ENCODE measurements at regions not wholly inside any gene's neighbourhood (a gene's known extent, or its start where the extent isn't known, plus 50 kb on each side); places are given as distances from the start of the nearest gene placed in this dataset.
"Not testable (repeated sequence)": the region's sequence is repeated elsewhere in the genome, so short reads cannot be mapped to it uniquely, and the experiment has no call there.

DNA sequence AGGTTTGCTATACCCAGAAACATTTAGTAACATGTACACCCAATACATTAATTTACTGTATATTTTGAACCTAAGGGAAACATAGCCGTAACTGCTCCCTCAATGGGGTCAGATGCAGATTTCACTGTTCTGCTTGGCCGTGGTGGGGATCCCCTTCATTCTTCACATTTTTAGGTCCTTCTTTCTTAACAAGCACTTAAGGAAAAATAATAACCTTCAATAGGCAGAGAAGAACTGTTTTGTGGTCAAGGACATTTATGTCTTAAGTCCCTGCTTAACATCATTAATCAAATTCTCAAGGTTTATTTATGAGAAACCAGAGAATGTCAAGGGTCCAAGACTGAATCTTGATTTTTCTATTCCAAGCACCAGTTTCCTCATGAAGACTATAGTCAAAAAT lies 592.1 kb upstream of the ANKRD30A start:
- no peak for DNase-seq (ENCODE audit: low read depth, low spot score)
- H3K4me3 ChIP-seq (ENCODE audit: low read length), result no peak overlapping the region

DNA sequence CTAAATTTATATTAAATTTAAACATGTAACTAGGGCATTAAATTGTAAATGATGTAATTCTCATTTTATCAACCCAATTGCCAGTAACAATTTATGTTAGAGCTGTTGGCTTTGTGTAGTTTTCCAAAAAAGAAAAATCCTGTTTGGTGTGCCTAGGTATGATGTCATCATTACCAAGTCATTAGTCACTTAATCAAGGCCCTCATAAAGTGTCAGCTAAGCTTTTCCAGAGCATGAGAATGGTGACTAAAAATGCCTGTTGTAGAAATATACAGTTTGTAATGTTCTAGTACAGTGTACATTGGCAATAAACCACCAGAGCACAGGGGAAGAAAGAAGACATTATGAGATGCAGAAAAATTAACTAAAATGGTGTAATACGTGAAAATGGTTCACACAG lies 593.8 kb upstream of the ANKRD30A start:
- DNase-seq (ENCODE audit: low read depth, low spot score), result no peak
- no peak overlapping the region for H3K4me3 ChIP-seq (ENCODE audit: low read length)

DNA sequence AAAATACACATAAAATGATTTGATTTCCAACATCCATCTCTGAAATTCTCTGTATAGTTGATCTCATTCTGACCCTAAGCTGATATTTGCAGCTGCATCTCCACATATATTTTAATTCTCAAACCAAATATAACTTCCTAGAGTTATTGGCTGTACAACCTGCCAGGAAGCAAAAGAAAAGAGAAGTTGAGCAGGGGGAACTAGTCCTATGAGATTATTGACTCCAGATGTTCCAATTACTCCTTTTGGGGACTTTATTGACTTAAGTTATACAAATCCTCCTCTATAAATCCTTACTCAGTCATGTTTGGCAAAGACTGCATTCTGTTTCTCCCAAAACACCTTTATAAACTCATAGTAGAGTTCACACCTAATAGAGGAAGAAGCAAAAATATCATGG lies 599.4 kb upstream of the ANKRD30A start:
- no peak overlapping the region for H3K4me3 ChIP-seq (ENCODE audit: low read length)
- DNase-seq (ENCODE audit: low read depth, low spot score), result no peak

DNA sequence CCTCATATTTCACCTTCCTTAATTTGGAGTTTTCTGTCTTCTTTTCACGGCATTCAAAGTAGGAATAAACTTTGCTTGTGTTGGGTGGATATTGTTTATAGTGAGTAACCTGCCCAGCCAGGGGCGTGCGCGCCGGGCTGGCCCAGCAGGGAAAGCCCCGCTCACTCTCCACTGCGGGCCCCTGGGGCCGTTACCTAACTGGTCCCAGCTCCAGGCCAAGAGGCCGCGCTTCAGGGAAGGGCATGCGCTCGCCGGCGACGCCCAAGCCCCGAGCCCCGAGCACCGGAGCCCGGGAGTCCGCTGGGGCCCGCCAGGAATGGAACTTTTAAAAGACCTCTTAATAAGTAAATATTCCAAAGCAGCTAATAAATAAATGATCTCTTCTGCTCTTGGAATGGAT lies 601.3 kb upstream of the ANKRD30A start:
- not testable (repeated sequence) for DNase-seq (ENCODE audit: low read depth, low spot score); H3K4me3 ChIP-seq (ENCODE audit: low read length)

DNA sequence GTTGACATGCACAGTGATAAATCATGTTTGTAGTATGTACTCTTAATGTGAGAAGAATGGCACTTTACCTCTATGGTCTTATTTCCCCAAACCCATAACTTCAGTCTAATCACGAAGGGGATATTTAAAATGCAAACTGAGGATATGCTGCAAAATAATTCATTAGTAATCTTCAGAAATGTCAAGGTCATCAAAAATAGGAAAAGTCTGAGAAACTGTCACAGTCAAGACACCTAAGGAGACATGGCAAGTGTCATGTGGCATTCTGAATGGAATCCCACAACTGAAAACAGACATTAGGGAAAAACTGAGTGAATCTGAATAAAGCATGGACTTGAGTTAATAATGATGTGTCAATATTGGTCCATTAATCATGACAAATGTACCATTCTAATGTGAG lies 605.5 kb upstream of the ANKRD30A start:
- DNase-seq (ENCODE audit: low read depth, low spot score), result no peak
- no peak overlapping the region for H3K4me3 ChIP-seq (ENCODE audit: low read length)

DNA sequence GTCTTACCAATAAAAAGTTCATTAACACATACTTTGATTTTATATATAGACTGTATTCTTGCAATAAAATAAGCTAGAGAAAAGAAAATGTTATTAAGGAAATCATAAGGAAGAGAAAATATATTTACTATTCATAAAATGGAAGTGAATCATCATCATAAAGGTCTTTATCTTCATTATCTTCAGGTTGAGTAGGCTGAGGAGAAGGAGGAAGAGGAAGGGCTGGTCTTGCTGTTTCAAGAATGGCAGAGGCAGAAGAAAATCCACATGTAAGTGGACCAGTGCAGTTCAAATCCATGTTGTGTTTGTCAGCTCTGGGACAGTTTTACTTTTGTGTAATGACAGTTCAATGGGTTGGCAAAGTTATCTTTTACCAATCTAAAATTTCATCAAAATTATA lies 609.1 kb upstream of the ANKRD30A start:
- H3K4me3 ChIP-seq (ENCODE audit: low read length), result no peak overlapping the region
- no peak for DNase-seq (ENCODE audit: low read depth, low spot score)

DNA sequence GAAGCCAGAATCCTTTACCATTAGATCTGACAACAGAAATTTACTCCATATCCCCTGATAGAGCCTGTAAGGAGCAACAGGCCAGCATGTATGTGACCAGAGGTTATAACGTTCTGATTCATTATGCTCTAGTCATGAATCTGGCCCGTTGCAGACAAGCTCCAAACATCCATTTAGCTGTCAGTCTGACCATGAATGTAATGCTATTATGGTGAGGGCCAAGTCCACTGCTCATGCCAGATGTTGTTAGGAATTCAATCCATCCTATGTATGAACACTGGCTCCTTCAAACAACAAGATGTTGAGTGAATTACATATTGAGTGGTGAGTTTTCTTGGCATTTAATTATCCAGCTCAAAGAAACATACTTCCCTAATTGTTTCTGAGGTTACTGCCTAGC lies 610.1 kb upstream of the ANKRD30A start:
- no peak for DNase-seq (ENCODE audit: low read depth, low spot score)
- no peak overlapping the region for H3K4me3 ChIP-seq (ENCODE audit: low read length)

DNA sequence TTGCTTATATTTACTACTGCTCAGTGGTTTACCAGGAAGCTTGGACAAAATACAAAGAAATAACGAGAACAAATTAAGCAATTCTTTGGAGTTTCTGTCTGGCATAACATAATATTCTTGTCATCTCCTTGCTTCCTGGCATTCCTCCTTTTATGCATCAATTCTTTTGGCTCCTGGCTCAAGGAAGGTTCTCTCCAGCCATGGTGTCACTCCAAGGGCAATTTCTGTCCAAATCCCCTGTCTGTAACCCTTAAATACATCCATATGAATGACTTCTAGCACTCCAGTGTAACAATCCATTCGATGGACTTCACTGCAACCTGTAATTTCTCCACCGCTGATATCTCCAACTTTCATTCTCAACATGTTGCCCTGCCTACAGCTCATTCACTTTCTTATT lies 617.7 kb upstream of the ANKRD30A start:
- H3K4me3 ChIP-seq (ENCODE audit: low read length), result no peak overlapping the region
- no peak for DNase-seq (ENCODE audit: low read depth, low spot score)

DNA sequence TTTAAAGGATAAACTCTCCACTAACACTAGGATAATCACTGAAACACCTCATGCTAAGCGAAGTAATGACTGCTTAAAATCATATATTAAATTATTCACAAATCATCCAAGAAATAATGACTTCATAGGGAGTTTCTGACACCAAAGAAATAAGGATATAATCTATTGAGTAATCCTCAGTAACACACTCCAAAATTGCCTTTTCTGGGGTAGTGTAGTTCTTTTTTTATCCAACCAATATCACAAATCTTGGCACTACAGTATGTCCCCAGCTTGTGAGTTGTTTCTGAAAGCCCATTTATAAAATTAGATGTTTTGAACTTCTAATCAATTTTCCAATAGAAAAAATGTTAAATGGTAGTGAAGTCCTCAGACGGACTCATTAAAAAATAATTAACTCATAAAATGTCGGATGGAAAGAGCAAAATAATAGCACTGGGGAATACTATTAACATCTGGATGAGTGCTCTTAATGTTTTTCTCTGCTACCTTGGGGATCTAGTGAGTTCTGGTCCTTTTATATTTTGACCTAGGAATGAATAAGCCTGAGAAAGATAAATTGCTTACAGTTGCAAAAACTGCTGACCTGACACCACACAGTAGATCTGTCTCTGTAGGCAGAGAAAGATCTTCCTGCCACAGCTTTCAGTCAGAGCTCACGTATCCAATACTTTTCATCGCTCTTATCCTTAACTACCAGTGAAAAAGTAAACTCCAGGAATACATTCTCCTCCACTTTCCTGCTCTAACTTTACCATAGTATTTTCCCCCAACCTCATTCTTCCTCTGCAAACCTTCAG lies 618.5 kb upstream of the ANKRD30A start:
- DNase-seq (ENCODE audit: low read depth, low spot score), result no peak
- H3K4me3 ChIP-seq (ENCODE audit: low read length), result no peak overlapping the region

DNA sequence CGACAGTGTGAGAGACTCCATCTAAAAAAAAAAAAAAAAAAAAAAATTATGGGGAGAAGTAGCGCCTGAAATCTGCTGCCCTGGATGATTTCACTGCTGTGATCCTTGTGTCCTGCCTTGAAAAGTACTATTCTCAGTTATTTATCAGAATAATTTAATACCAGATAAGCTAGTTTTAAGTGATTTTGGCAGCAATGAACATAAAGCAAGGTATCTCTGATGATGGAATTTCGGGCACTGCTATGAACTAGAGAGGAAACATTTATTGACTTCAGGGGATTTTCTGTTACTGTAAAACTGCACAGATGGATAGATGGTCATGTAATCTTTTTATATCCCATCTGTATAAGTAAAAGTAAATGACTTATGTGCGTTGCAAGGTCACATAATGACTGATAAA lies 619.1 kb upstream of the ANKRD30A start:
- H3K4me3 ChIP-seq (ENCODE audit: low read length), result no peak overlapping the region
- DNase-seq (ENCODE audit: low read depth, low spot score), result no peak

DNA sequence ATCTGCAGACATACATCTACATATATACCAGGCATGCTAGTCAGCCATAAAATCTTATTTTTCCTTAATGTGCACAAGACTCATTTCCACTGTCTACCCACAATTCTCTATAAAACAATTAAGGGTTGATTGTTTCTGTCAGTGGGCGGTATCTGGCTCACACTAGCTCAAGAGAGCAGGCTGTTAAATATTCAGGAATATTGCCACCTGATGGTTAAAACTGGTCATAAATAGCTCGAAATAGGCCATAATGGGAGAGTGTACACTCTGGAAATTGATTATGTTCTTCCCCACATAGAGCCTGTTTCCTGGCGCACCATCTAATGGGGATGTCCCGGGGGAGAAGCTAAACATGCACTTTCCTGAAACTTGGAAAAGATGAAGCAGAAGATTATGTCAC lies 620.6 kb upstream of the ANKRD30A start:
- DNase-seq (ENCODE audit: low read depth, low spot score), result no peak
- H3K4me3 ChIP-seq (ENCODE audit: low read length), result no peak overlapping the region

DNA sequence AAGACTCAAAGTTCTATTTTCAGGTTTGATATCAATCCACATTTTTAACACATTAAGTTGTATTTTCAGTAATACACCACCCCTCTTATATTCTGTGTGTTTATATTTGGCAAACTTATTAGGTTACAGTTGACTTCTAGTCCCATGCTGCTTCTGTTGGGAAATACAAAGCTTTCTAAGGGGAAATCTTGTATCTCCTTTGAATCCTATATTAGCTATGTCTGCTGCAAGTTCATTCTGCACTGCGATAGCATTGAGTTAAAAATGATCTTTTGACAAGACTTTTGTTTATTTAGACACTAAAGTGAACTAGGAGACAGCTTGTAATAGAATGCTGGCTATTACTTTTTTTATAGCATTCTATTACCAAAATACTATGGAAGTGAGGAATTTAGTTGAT lies 625.1 kb upstream of the ANKRD30A start:
- DNase-seq (ENCODE audit: low read depth, low spot score), result no peak
- no peak overlapping the region for H3K4me3 ChIP-seq (ENCODE audit: low read length)

DNA sequence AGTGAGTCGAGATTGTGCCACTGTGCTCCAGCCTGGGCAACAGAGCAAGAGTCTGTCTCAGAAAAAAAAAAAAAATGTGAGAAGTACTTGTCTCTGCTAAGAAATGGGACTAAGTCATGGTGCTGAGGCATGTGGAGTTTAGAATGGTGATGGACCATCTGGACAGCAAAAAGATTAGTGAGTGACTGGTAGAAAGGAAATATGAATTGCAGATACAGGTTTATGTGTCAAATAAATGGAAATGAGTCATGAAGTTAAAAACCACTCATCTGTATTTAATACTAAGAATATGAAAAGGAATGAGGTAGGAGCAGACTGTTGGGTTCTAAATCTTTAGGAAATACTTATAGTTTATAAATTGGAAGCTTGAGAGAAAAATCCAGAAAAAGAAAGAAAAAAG lies 625.7 kb upstream of the ANKRD30A start:
- DNase-seq (ENCODE audit: low read depth, low spot score), result no peak
- H3K4me3 ChIP-seq (ENCODE audit: low read length), result no peak overlapping the region

DNA sequence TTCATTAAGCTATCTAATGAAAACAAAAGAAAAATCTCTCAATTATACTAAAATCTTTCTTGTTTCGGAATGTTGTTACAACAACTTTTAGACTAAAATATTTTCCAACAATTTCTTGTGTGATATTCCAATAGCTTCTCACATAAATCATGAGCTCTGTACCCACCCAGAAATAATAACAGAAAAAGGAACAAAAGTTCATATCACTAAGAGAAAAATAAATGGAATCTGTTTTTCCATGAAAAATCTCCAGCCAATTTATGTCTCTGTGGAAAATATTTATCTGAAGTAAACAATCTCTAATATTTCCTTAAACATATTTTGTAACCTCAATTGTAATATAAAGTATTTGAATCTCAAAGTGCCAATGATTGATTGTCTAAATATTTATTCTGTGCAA lies 628.6 kb upstream of the ANKRD30A start:
- no peak for DNase-seq (ENCODE audit: low read depth, low spot score)

DNA sequence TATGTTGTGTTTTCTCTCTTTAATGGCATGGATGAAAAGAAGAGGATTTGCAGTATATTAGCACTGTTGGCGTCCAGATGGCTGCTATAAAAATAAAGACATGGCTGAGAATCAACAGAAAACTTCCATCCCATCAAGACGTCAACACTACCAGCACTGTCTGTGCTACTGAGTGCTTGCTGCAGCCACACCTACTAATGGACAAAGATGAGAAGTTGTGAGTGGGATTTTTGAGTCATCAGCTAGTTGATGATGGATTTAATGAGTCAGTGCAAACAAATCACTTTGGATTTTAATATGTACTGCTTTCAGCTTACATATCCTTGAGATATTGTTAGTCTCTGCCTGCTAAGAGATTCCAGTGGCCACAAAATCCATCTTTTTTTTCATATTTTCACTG lies 631.0 kb upstream of the ANKRD30A start:
- DNase-seq (ENCODE audit: low read depth, low spot score), result no peak
- no peak overlapping the region for H3K4me3 ChIP-seq (ENCODE audit: low read length)

More for the DNA sequence above, 628.6 kb upstream of the ANKRD30A start:
- H3K4me3 ChIP-seq (ENCODE audit: low read length), result no peak overlapping the region

DNA sequence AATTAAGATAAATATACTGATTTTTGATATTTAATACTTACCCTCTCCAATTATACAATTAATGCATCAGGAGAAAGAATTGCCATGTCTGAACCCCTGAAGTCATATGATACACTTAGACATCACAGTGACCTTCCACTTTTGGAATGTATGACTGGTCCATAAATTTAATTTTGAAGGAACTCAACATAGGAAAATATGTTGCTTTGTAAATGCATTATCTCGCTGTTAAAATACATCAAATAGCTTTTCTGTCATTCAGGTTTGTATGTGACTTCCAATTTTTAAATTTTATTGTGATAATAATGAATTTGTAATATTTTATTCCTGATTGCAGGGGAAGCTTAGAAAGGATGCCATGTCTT lies 631.9 kb upstream of the ANKRD30A start:
- no peak overlapping the region for H3K4me3 ChIP-seq (ENCODE audit: low read length)
- no peak for DNase-seq (ENCODE audit: low read depth, low spot score)

DNA sequence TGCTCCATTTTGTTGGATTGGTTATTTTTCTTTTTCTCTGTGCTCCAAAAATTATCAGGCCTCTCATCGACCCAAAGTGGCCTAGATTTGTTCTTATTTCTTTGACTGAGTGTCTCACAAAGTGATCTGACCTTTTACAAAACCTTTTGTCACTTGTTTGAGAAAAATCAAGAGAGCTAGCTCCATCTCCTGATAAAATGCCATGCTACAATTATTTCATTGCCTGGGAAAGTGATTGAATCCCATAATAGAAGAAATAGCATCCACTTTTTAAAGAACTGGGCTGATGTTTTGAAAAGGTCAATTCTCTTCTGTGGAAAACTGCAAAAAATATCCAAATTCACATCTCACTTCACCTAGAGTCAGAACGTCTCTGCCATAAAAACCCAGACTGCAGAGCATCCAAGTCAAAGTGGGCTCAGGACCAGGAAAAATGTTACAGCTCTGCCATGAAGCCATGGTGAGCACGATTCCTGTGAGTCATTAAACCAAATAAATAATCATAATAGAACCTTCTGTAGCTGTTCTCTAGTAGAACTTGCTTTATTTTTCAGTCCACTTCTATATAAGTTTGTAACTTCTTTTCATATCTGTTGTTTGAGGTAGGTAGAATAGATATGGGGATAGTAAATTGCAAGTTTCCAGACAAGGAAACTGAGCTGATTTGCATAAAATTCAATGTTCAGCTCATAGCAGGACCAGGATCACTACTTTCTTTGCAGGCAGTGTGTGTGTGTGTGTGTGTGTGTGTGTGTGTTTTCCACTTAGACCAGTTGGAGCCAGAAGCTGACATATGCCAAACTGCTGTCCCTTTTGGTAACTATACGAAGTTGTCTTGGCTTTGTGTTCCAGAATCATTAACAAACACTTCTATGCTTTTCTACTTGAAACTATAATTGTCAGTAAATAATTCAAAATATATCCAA lies 632.5 kb upstream of the ANKRD30A start:
- no peak overlapping the region for H3K4me3 ChIP-seq (ENCODE audit: low read length)
- no peak for DNase-seq (ENCODE audit: low read depth, low spot score)

DNA sequence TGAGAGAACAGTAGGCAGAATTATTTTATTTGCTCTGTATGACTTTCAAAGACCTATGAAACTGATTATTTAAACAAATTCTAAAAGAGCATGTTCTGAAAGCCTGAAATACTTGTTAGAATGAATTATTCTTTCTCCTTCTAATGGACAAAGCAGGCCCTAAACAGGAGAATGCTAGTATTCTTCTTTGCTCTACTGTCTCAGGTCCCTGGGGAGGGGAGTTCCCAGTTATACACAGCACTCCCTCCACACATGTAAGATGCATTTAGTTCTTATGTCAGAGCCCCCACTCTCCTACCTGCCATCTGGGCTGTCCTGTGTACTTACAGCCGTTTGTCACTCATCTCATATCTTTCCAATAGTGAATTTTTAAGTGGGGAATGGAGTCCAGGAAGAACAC lies 633.5 kb upstream of the ANKRD30A start:
- DNase-seq (ENCODE audit: low read depth, low spot score), result no peak
- H3K4me3 ChIP-seq (ENCODE audit: low read length), result no peak overlapping the region

DNA sequence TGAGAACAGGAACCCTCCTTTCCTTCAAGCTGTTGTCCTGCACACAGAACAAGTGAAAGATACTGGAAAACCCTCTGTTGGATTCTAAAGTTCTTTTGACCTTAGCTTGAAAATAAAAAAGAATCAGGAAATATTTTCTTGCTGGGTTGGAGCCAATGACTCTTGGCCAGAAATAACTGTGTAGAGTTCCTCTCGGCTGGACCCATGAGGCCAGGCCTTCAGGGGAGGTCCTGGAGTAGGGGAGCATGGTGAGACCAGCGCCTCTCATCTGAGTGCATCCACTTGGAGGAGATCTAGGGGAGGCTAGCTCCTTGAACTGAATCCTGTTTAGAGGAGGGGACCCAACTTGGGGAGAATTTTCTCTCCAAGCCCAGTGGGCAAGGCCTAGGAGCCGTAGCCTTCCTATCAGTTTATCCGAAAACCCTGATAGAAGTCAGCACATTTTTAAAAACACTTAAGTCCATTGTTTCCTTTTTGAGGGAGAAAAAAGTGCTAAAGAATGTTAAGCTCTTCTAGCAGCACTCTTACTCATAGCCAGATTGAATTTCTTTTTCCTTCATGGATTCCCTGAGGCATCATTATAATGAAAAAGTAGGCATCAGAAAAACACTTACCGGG lies 635.7 kb upstream of the ANKRD30A start:
- no peak for DNase-seq (ENCODE audit: low read depth, low spot score)
- H3K4me3 ChIP-seq (ENCODE audit: low read length), result no peak overlapping the region

DNA sequence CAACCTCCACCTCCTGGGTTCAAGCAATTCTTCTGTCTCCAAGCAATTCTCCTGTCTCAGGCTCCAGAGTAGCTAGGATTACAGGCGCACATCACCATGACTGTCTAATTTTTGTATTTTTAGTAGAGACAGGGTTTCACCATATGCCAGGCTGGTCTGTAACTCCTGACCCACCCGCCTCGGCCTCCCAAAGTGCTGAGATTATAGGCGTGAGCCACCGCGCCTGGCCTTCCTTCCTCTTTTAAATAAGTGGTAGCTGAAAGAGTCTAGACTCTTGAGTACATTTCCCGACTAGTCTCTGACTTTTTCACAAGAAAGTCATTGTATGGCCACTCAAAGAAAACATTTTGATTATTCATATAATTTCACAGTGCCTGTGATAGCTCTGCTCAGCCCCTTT lies 636.2 kb upstream of the ANKRD30A start:
- H3K4me3 ChIP-seq (ENCODE audit: low read length), result no peak overlapping the region
- no peak for DNase-seq (ENCODE audit: low read depth, low spot score)

Data from Jurkat, Clone E6-1 (cell line).